SU-DHL-6 (cell line): ENCODE measurements at regions not wholly inside any gene's neighbourhood (a gene's known extent, or its start where the extent isn't known, plus 50 kb on each side); places are given as distances from the start of the nearest gene placed in this dataset.

ENCODE experiments used
- H2AFZ ChIP-seq: fragments of 200-600 bp; sonication (generic); 2 replicates; pipeline ENCODE4 v1.6.1; 2014; ENCODE audit warnings: low read depth, mild to moderate bottlenecking, moderate library complexity, mixed read lengths, antibody characterized with exemption, low read length; ENCODE audit not compliant: severe bottlenecking
- H3F3A ChIP-seq: fragments of 200-600 bp; shearing (Covaris generic); 2 replicates; pipeline ENCODE4 v1.6.0; 2016; ENCODE audit warnings: antibody characterized with exemption, mild to moderate bottlenecking; ENCODE audit not compliant: insufficient read depth
- H3K27ac ChIP-seq: fragments of 200-600 bp; sonication (generic); 2 replicates; pipeline ENCODE4 v1.5.1; 2016; ENCODE audit warnings: low read depth, mild to moderate bottlenecking, low read length, moderate library complexity, mixed read lengths
- H3K27me3 ChIP-seq: fragments of 200-600 bp; sonication (generic), shearing (Covaris generic); 2 replicates; pipeline ENCODE4 v1.6.0; 2014; ENCODE audit warnings: mild to moderate bottlenecking, low read length
- H3K36me3 ChIP-seq: fragments of 200-600 bp; sonication (generic); 2 replicates; pipeline ENCODE4 v1.6.1; 2014; ENCODE audit warnings: mild to moderate bottlenecking, low read length, mixed read lengths
- H3K4me2 ChIP-seq: fragments of 300-600, 200-600 bp; shearing (Covaris generic), sonication (generic); 2 replicates; pipeline ENCODE4 v1.6.0; 2014; ENCODE audit warnings: low read length, low read depth, mild to moderate bottlenecking; ENCODE audit not compliant: poor library complexity, severe bottlenecking
- H3K4me3 ChIP-seq: fragments of 200-600 bp; sonication (generic); 2 replicates; pipeline ENCODE4 v1.5.1; 2014; ENCODE audit warnings: antibody characterized with exemption, low read length, mild to moderate bottlenecking, mixed read lengths; ENCODE audit not compliant: insufficient read depth, poor library complexity, severe bottlenecking
- H3K79me2 ChIP-seq: fragments of 200-600 bp; sonication (generic); 2 replicates; pipeline ENCODE4 v1.6.1; 2014; ENCODE audit warnings: mild to moderate bottlenecking, low read length, moderate library complexity; ENCODE audit not compliant: insufficient read depth
- H3K9ac ChIP-seq: fragments of 200-600 bp; sonication (generic); 2 replicates; pipeline ENCODE4 v1.7.0; 2014; ENCODE audit warnings: mild to moderate bottlenecking, low read length
- H3K9me2 ChIP-seq: fragments of 200-600 bp; sonication (generic); replicated peaks from 2 replicates; pipeline ENCODE4 v1.6.1; 2014; ENCODE audit warnings: low read length; ENCODE audit not compliant: insufficient read depth
- H3K9me3 ChIP-seq: fragments of 200-600 bp; sonication (generic); 2 replicates; pipeline ENCODE4 v1.6.1; 2014; ENCODE audit warnings: low read length, mixed read lengths; ENCODE audit not compliant: insufficient read depth
- H4K20me1 ChIP-seq: fragments of 200-600 bp; sonication (generic); 2 replicates; pipeline ENCODE4 v1.6.1; 2014; ENCODE audit warnings: low read depth, mild to moderate bottlenecking, antibody characterized with exemption, low read length, moderate library complexity, mixed read lengths
- EZH2phosphoT487 ChIP-seq: fragments of 200-600 bp; sonication (generic), shearing (Covaris generic); conservative IDR thresholded peaks from 2 replicates; pipeline ENCODE4 v1.6.1; 2018; ENCODE audit warnings: mild to moderate bottlenecking, antibody characterized with exemption, low read length, moderate library complexity, mixed read lengths
- TF ChIP-seq, protein P1 (sequence below): fragments of 200-600 bp; sonication (generic); IDR thresholded peaks from one replicate; pipeline ENCODE4 v1.5.1; 2017; ENCODE audit warnings: antibody characterized with exemption, mild to moderate bottlenecking, low read length, moderate library complexity; ENCODE audit not compliant: insufficient read depth, poor library complexity, severe bottlenecking

DNA sequence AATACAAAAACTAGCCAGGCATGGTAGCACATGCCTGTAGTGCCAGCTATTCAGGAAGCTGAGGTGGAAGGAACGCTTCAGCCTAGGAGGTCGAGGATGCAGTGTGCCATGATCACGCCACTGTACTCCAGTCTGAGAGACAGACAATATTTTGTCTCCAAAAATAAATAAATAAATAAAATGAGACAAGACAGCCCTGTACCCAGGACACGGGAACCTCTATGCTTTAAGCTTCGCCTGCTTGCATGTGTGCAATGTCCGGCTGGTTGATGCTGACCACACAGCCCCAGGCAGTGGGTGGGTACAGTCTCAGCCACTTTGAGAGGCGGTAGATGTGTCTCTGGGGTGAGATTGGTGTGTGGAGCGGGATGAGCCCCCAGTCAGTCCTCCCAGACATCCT, 52.0 kb upstream of the MPEG1 start:
- TF ChIP-seq EZH2phosphoT487 = no peak
- TF ChIP-seq, protein P1, sequence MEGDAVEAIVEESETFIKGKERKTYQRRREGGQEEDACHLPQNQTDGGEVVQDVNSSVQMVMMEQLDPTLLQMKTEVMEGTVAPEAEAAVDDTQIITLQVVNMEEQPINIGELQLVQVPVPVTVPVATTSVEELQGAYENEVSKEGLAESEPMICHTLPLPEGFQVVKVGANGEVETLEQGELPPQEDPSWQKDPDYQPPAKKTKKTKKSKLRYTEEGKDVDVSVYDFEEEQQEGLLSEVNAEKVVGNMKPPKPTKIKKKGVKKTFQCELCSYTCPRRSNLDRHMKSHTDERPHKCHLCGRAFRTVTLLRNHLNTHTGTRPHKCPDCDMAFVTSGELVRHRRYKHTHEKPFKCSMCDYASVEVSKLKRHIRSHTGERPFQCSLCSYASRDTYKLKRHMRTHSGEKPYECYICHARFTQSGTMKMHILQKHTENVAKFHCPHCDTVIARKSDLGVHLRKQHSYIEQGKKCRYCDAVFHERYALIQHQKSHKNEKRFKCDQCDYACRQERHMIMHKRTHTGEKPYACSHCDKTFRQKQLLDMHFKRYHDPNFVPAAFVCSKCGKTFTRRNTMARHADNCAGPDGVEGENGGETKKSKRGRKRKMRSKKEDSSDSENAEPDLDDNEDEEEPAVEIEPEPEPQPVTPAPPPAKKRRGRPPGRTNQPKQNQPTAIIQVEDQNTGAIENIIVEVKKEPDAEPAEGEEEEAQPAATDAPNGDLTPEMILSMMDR = no peak
- no peak overlapping the region for H3K4me2 ChIP-seq
- no peaks in the 10 kb centered on the region for H3K27me3 ChIP-seq
- H4K20me1 ChIP-seq = no peaks in the 10 kb centered on the region
- H3K4me3 ChIP-seq = no peak overlapping the region
- peak overlapping the region; percentile 99 for H3K27ac ChIP-seq
- no peaks in the 10 kb centered on the region for H3K79me2 ChIP-seq
- no peak overlapping the region for H2AFZ ChIP-seq
- peak overlapping the region; percentile 58 for H3K9ac ChIP-seq
- H3K9me3 ChIP-seq = no peaks in the 10 kb centered on the region
- H3K36me3 ChIP-seq = peaks cover 20% of the 10 kb centered on the region
- H3F3A ChIP-seq = peaks cover 43% of the 10 kb centered on the region
- no peaks in the 10 kb centered on the region for H3K9me2 ChIP-seq

DNA sequence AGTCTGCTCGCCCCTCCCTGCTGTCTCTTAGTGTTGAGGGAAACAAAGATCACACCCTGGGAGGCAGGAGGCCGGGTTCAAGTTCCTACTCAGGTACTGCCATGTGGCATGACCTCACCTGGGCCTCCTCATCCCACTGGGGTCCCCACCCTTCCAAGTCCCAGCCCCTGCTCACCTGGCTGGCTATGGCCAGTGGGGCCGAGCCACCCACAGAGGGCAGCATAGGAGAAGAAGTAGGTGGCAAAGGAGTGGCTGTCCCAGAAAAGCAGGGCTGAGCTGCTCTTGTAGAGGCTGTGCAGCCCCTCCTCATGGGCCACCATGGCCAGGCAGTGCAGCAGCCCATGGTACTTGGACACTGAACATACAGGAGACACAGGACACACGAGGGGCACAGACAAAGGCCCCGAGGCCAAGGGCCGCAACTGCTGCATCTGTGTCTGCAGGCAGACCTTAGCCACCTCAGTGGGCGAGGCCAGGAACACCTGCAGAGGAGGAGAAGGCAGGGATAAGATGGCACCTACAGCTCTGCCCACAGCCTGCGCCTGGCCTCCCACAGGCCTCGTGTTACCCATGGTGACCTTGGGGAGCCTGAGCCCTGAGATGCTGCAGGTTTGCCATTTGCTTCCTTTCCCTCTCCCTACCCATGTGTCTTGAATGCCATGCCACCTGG, 50.6 kb upstream of the MPEG1 start:
- no peaks in the 10 kb centered on the region for H3K79me2 ChIP-seq
- H3K4me2 ChIP-seq = no peak overlapping the region
- peak overlapping the region; percentile 99 for H3K27ac ChIP-seq
- no peaks in the 10 kb centered on the region for H3K9me3 ChIP-seq
- H3K9ac ChIP-seq = peak overlapping the region; percentile 58
- H3F3A ChIP-seq = peaks cover 43% of the 10 kb centered on the region
- H3K36me3 ChIP-seq = peaks cover 7% of the 10 kb centered on the region; the same call in 1 of the 2 replicates
- no peaks in the 10 kb centered on the region for H4K20me1 ChIP-seq
- no peaks in the 10 kb centered on the region for H3K27me3 ChIP-seq
- H3K9me2 ChIP-seq = no peaks in the 10 kb centered on the region
- no peak overlapping the region for H3K4me3 ChIP-seq
- H2AFZ ChIP-seq = no peak overlapping the region
- TF ChIP-seq, protein P1 = peak; percentile 64
- no peak for TF ChIP-seq EZH2phosphoT487
